ENCODE measurements at regions not wholly inside any gene's neighbourhood (a gene's known extent, or its start where the extent isn't known, plus 50 kb on each side); places are given as distances from the start of the nearest gene placed in this dataset.
"Not testable (repeated sequence)": the region's sequence is repeated elsewhere in the genome, so short reads cannot be mapped to it uniquely, and the experiment has no call there.

DNA sequence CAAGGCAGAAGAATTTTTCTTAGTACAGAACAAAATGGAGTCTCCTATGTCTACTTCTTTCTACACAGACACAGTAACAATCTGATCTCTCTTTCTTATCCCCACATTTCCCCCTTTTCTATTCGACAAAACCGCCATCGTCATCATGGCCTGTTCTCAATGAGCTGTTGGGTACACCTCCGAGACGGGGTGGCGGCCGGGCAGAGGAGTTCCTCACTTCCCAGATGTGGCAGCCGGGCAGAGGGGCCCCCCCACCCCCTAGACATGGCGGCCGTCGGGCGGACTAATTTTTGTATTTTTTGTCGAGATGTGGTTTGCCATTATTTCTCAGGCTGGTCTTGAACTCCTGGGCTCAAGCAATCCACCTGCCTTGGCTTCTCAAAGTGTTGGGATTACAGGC lies 198.4 kb upstream of the PELI2 start:
- TF ChIP-seq, protein P1, sequence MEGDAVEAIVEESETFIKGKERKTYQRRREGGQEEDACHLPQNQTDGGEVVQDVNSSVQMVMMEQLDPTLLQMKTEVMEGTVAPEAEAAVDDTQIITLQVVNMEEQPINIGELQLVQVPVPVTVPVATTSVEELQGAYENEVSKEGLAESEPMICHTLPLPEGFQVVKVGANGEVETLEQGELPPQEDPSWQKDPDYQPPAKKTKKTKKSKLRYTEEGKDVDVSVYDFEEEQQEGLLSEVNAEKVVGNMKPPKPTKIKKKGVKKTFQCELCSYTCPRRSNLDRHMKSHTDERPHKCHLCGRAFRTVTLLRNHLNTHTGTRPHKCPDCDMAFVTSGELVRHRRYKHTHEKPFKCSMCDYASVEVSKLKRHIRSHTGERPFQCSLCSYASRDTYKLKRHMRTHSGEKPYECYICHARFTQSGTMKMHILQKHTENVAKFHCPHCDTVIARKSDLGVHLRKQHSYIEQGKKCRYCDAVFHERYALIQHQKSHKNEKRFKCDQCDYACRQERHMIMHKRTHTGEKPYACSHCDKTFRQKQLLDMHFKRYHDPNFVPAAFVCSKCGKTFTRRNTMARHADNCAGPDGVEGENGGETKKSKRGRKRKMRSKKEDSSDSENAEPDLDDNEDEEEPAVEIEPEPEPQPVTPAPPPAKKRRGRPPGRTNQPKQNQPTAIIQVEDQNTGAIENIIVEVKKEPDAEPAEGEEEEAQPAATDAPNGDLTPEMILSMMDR (conservative IDR thresholded peaks at IDR 0.05) = not testable (repeated sequence)
- not testable (repeated sequence) for TF ChIP-seq ZFX (IDR thresholded peaks at IDR 0.05)
